B cell (primary cell): ENCODE measurements at regions not wholly inside any gene's neighbourhood (a gene's known extent, or its start where the extent isn't known, plus 50 kb on each side); places are given as distances from the start of the nearest gene placed in this dataset.

ENCODE experiments used
- ATAC-seq: fragments of 200-7000 bp; cut with Tn5 transposase; one replicate; pipeline ENCODE4 v1.10.0; 2021; ENCODE audit warnings: low read depth, mild to moderate bottlenecking, moderate number of reproducible peaks, moderate library complexity
- CTCF ChIA-PET: fragments of 350-600 bp; sonication (Branson Sonifier 250); formaldehyde crosslinking; loops from one replicate; lab custom pipeline; 2021; ENCODE audit warnings: antibody characterized with exemption, inconsistent platforms; lab: Charles Lee
- POLR2A ChIA-PET: fragments of 350-600 bp; sonication (Branson Sonifier 250); formaldehyde crosslinking; loops from one replicate; lab custom pipeline; 2021; ENCODE audit warnings: antibody characterized with exemption; lab: Charles Lee
- DNase-seq: peaks from one replicate; pipeline ENCODE4 v3.0.0; 2013
- H2AFZ ChIP-seq: 2 replicates; pipeline ENCODE4 v1.6.1; 2012; ENCODE audit warnings: mild to moderate bottlenecking, low read depth, low read length; ENCODE audit not compliant: insufficient read depth, poor library complexity, severe bottlenecking
- H3K27ac ChIP-seq, 2 donors: 1 replicate in 1 of 2; 2 replicates in 1 of 2; pipeline ENCODE4 v1.5.1; 2012 to 2013; ENCODE audit warnings: low read length in 2 of 2, mild to moderate bottlenecking in 2 of 2, moderate library complexity in 1 of 2
- H3K27me3 ChIP-seq, 4 experiments: fragments of 200-600 bp in 1 of 4; sonication (generic) in 1 of 4; replicated peaks in 1 of 4; 1 replicate in 2 of 4; 2 replicates in 2 of 4; pipeline versions ENCODE4 v1.6.1 to v1.7.0; 2013 to 2016; ENCODE audit warnings: low read length in 3 of 4, mild to moderate bottlenecking in 2 of 4, mixed read lengths in 1 of 4, moderate library complexity in 1 of 4; ENCODE audit not compliant: insufficient read depth in 4 of 4, control insufficient read depth in 3 of 4; ENCODE audit errors: control extremely low read depth in 1 of 4
- H3K36me3 ChIP-seq, 2 experiments: replicated peaks in 1 of 2; 1 replicate in 1 of 2; 2 replicates in 1 of 2; pipeline versions ENCODE4 v1.6.1 to v1.7.1; 2013; ENCODE audit warnings: low read length in 1 of 2; ENCODE audit not compliant: insufficient read depth in 2 of 2, control insufficient read depth in 1 of 2; ENCODE audit errors: control extremely low read depth in 1 of 2, extremely low read depth in 1 of 2
- H3K4me1 ChIP-seq, 2 donors: fragments of 200-600 bp in 1 of 2; sonication (generic) in 1 of 2; 1 replicate in 1 of 2; 2 replicates in 1 of 2; pipeline versions ENCODE4 v1.5.1 to v1.6.1; 2013 to 2017; ENCODE audit warnings: low read length in 2 of 2; ENCODE audit not compliant: control insufficient read depth in 2 of 2, insufficient read depth in 2 of 2
- H3K4me2 ChIP-seq: replicated peaks from 2 replicates; pipeline ENCODE3; 2012; ENCODE audit warnings: mild to moderate bottlenecking, low read depth, low read length; ENCODE audit not compliant: poor library complexity, severe bottlenecking
- H3K4me3 ChIP-seq, 5 experiments: fragments of 200-600 bp in 1 of 5; sonication (generic) in 1 of 5; 1 replicate in 3 of 5; 2 replicates in 2 of 5; pipeline versions ENCODE4 v1.5.1 to v1.7.0; 2011 to 2016; ENCODE audit warnings: low read length in 4 of 5, mild to moderate bottlenecking in 4 of 5, low read depth in 2 of 5, control low read depth in 1 of 5, moderate library complexity in 1 of 5; ENCODE audit not compliant: insufficient read depth in 1 of 5; ENCODE audit errors: control extremely low read depth in 1 of 5, extremely low read depth in 1 of 5
- H3K79me2 ChIP-seq: fragments of 200-600 bp; sonication (generic); one replicate; pipeline ENCODE4 v1.6.0; 2016; ENCODE audit warnings: low read length; ENCODE audit not compliant: control insufficient read depth, insufficient read depth
- H3K9ac ChIP-seq: fragments of 200-600 bp; sonication (generic); 2 replicates; pipeline ENCODE4 v1.6.1; 2017; ENCODE audit warnings: mild to moderate bottlenecking, low read length, moderate library complexity
- H3K9me3 ChIP-seq, 3 donors: one replicate each; pipeline versions ENCODE4 v1.6.1 to v1.7.1; 2013; ENCODE audit warnings: low read length in 2 of 3; ENCODE audit not compliant: control insufficient read depth in 2 of 3, insufficient read depth in 1 of 3; ENCODE audit errors: control extremely low read depth in 1 of 3
- H4K20me1 ChIP-seq: 2 replicates; pipeline ENCODE4 v1.6.0; 2012; ENCODE audit warnings: mild to moderate bottlenecking, low read length; ENCODE audit not compliant: insufficient read depth, control insufficient read depth, poor library complexity, severe bottlenecking
- H3K27ac Mint-ChIP-seq: one replicate; pipeline ENCODE4 v1.8.0; 2021; ENCODE audit warnings: mixed read lengths
- H3K27me3 Mint-ChIP-seq: one replicate; pipeline ENCODE4 v1.8.0; 2021; ENCODE audit warnings: mixed read lengths
- H3K4me1 Mint-ChIP-seq: one replicate; pipeline ENCODE4 v1.8.0; 2021; ENCODE audit warnings: mixed read lengths
- H3K4me3 Mint-ChIP-seq: one replicate; pipeline ENCODE4 v1.8.0; 2021; ENCODE audit warnings: mixed read lengths
- H3K9me3 Mint-ChIP-seq: one replicate; pipeline ENCODE4 v1.8.0; 2022; ENCODE audit warnings: mixed read lengths; ENCODE audit not compliant: insufficient read depth
- EZH2 ChIP-seq: IDR thresholded peaks from 2 replicates; pipeline ENCODE4 v1.6.1; 2012; ENCODE audit warnings: borderline replicate concordance, low read depth, mild to moderate bottlenecking, moderate library complexity, low read length; ENCODE audit not compliant: insufficient read depth, poor library complexity, severe bottlenecking
- WGBS: methylation state at CpG from one replicate; pipeline ENCODE4 v1.1.5; 2013; ENCODE audit warnings: missing lambda C conversion rate; ENCODE audit not compliant: insufficient coverage; 5-methylcytosine and 5-hydroxymethylcytosine counted together
- intact Hi-C: fragments of 100-400 bp; cut with micrococcal nuclease; formaldehyde crosslinking; loops from one replicate; pipeline ENCODE4 v1.10.0; 2022
- TF ChIP-seq, protein P1 (sequence below): fragments of 200-600 bp; IDR thresholded peaks from one replicate; pipeline ENCODE4 v1.8.0; 2022; ENCODE audit warnings: antibody characterized with exemption, mild to moderate bottlenecking

DNA sequence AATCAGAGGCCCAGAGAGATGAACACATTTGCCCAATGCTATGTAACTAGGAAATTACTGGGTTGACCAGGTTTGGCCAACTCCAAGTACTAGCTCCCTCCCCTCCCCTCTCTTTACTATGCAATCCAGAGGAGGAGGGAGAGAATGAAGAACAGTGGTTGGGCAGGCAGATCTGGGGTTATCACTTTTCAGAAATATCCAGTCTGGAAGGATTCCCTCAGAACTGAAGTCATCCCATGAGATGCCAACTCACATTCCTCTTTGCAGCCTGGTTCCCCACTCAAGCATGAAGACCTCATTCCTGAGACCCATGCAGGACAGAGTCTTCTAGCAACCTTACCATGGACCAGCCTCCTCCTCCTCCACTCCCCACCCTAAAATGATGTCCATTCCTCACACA, 201.1 kb downstream of the TLE3 start:
- Histone ChIP-seq H3K27me3 (peaks cover 0 to 9% (median 8%) of the 10 kb centered on the region in 4 experiments), H4K20me1 (no peaks in the 10 kb centered on the region), H3K9ac (no peak overlapping the region), H3K4me3 (no peak overlapping the region), H3K79me2 (no peaks in the 10 kb centered on the region), H3K27ac (no peak overlapping the region), H3K9me3 (no peaks in the 10 kb centered on the region), H3K4me1 (no peaks in the 10 kb centered on the region), H2AFZ (no peak overlapping the region), H3K36me3 (no peaks in the 10 kb centered on the region), H3K4me2 (no peak overlapping the region)
- intact Hi-C loops = no loop called here
- no peaks in the 10 kb centered on the region for H3K9me3 Mint-ChIP-seq
- TF ChIP-seq, protein P1, sequence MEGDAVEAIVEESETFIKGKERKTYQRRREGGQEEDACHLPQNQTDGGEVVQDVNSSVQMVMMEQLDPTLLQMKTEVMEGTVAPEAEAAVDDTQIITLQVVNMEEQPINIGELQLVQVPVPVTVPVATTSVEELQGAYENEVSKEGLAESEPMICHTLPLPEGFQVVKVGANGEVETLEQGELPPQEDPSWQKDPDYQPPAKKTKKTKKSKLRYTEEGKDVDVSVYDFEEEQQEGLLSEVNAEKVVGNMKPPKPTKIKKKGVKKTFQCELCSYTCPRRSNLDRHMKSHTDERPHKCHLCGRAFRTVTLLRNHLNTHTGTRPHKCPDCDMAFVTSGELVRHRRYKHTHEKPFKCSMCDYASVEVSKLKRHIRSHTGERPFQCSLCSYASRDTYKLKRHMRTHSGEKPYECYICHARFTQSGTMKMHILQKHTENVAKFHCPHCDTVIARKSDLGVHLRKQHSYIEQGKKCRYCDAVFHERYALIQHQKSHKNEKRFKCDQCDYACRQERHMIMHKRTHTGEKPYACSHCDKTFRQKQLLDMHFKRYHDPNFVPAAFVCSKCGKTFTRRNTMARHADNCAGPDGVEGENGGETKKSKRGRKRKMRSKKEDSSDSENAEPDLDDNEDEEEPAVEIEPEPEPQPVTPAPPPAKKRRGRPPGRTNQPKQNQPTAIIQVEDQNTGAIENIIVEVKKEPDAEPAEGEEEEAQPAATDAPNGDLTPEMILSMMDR = no peak
- TF ChIP-seq EZH2 = no peak
- H3K27me3 Mint-ChIP-seq = peaks cover 44% of the 10 kb centered on the region
- H3K4me3 Mint-ChIP-seq = no peak overlapping the region
- ChIA-PET POLR2A (no interaction called here), CTCF (interaction anchor here (0.6 kb wide), 1 partner anchor 419 kb away, joined by 4 read pairs; no protein-coding TSS in a partner anchor)
- no peak for DNase-seq
- H3K27ac Mint-ChIP-seq = no peak overlapping the region
- peaks cover 4% of the 10 kb centered on the region for H3K4me1 Mint-ChIP-seq
- no peak for ATAC-seq

DNA sequence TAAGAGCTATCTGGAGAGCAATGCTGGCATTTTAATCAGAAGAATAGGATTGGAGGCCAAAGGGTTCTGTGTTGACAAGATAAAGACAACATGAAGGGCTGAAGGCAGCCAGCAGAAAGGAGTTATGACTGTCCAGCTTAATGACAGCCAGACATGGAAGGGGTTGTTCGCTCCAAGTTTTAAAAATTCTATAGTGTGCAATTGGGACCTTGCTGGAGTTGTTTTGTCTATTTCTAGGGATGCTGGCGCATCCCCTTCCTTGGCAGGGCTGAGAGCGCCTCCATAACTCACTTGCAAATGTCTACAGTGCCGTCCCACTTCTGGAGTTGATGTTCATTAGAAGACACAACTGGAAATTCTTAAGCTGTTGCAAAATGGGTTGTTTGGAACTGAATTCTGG, 200.7 kb downstream of the TLE3 start:
- no peaks in the 10 kb centered on the region for H3K9me3 ChIP-seq
- POLR2A ChIA-PET = no interaction called here

More for the DNA sequence above, 200.7 kb downstream of the TLE3 start:
- H3K79me2 ChIP-seq = no peaks in the 10 kb centered on the region
- H3K27ac ChIP-seq = no peak overlapping the region
- intact Hi-C loops = no loop called here
- no peak overlapping the region for H3K4me3 ChIP-seq
- peaks cover 41% of the 10 kb centered on the region for H3K27me3 Mint-ChIP-seq
- no peak overlapping the region for H2AFZ ChIP-seq
- no peak overlapping the region for H3K9ac ChIP-seq
- DNase-seq = no peak
- H3K27me3 ChIP-seq = peaks cover 0 to 9% (median 8%) of the 10 kb centered on the region in 4 experiments
- peaks cover 4% of the 10 kb centered on the region for H3K4me1 Mint-ChIP-seq
- ATAC-seq = no peak
- no peaks in the 10 kb centered on the region for H3K4me1 ChIP-seq
- H3K36me3 ChIP-seq = no peaks in the 10 kb centered on the region
- TF ChIP-seq EZH2 = no peak
- TF ChIP-seq, protein P1 = no peak
- H4K20me1 ChIP-seq = no peaks in the 10 kb centered on the region
- H3K9me3 Mint-ChIP-seq = no peaks in the 10 kb centered on the region
- H3K4me3 Mint-ChIP-seq = no peak overlapping the region
- CTCF ChIA-PET = interaction anchor here (0.6 kb wide), 1 partner anchor 420 kb away, joined by 4 read pairs; no protein-coding TSS in a partner anchor
- WGBS = 100% methylated on average over 1 of the region's 4 CpGs
- H3K27ac Mint-ChIP-seq = no peak overlapping the region
- no peak overlapping the region for H3K4me2 ChIP-seq
